GM19324 (cell line): ENCODE measurements at regions not wholly inside any gene's neighbourhood (a gene's known extent, or its start where the extent isn't known, plus 50 kb on each side); places are given as distances from the start of the nearest gene placed in this dataset.

ENCODE experiments used
- ATAC-seq: cut with Tn5 transposase; IDR thresholded peaks from one replicate; pipeline ENCODE4 v1.9.1; 2021; ENCODE audit warnings: mild to moderate bottlenecking, moderate library complexity; ENCODE audit not compliant: unreplicated experiment, low FRiP score

- ATAC-seq: no peak
These were observed 1582.3 kb upstream of the TMEFF2 start for GRCh38 chr2:193776988-193777387.

GRCh38 chr2:193774166-193774565, 1579.4 kb upstream of the TMEFF2 start:
- ATAC-seq: no peak

GRCh38 chr2:193751299-193751698, 1556.6 kb upstream of the TMEFF2 start:
- no peak for ATAC-seq

GRCh38 chr2:193749485-193749884, 1554.8 kb upstream of the TMEFF2 start:
- no peak for ATAC-seq

- no peak for ATAC-seq
These were observed 1548.4 kb upstream of the TMEFF2 start for GRCh38 chr2:193743089-193743488.

DNA sequence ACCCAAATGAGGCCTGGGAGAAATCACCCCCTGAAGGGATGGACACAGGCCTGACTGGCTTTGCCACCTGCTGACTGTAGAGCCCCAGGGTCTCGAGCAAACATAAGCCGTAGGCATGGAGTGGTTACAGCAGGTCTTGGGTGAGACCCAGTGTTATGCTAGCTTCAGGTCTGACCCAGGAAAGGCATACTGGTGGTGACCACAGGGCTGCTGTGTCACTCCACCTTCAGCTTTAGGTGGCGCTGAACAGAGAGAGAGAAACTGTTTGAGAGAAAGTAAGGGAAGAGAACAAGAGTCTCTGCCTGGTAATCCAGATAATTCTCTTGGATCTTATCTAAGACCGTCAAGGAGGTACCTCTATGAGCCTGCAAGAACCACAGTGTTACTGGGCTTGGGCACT, 1544.2 kb upstream of the TMEFF2 start:
- no peak for ATAC-seq

- no peak for ATAC-seq
These were observed 1518.2 kb upstream of the TMEFF2 start for GRCh38 chr2:193712912-193713311.

DNA sequence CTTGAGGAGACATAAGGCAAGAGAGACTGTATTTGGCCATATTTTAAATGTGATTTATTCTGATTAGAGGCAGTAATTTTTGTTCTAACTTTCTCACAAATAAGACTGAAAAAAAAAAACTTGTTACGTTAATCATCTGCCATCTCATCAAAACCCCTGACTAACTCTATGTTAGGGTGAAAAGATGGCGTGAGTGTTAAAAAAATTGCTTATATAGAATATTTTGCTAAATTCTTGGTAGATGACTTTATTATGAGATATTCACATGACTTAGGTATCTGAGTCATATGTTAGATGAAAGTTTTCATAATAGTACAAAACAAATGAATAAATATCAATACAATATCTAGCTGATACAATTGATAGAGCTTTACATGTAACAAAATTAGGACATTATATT, 1508.7 kb upstream of the TMEFF2 start:
- ATAC-seq: no peak

- ATAC-seq: no peak
These were observed 1506.8 kb upstream of the TMEFF2 start for GRCh38 chr2:193701484-193701883.

- no peak for ATAC-seq
These were observed 1500.6 kb upstream of the TMEFF2 start for GRCh38 chr2:193695367-193695766.

DNA sequence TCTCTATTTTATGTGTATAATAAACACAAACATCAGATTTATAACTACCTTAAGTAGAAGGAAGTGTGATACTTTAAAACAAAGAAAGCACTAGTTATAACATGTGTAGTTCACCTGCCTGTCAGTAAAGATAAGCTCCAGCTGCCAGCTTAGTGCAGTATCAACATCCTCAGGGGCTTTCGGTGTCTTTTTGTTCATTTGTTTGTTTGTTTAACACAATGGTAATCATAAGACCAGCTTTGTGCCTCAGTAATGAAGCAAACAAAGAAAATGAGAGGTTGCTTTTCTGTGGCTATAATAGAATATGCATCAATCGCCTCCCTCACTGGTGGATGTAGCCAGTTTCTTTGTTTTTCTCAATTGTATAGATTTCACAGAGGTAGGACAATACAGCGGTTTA, 1499.0 kb upstream of the TMEFF2 start:
- no peak for ATAC-seq

- ATAC-seq: no peak
These were observed 1495.8 kb upstream of the TMEFF2 start for GRCh38 chr2:193690572-193690971.

DNA sequence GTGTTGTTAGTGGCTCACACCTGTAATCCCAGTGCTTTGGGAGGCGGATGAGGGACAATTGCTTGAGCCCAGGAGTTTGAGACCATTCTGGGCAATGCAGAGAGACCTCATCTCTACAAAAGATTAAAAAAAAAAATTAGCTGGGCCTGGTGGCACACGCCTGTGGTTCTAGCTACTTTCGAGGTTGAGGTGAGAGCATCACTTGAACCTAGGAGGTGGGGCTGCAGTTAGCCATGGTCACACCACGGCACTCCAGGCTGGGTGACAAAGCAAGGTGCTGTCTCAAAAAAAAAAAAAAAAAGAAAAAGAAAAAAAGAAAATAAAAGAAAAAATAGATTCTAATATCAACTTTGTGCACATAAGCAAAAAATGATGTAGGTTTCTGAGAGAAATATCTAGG, 1492.5 kb upstream of the TMEFF2 start:
- ATAC-seq: no peak

DNA sequence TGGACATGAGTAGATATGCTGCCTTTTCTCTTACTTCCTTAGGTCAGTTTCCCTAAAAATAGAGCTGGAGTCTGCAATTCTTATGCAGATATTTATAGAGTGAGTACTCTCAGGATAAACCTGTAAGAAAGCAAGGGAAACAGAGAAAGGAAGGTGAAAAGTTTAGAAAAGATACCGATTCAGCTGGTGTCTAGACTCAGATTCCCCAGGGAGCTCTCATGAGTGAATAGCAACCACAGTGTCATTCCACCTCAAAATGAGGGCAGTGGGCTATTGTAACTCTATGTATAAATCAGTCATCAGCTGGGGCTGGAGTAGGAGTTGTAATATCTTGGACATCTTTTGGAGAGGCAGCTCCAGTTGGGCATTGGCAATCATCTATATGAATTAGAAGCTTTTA, 1485.1 kb upstream of the TMEFF2 start:
- ATAC-seq: no peak

DNA sequence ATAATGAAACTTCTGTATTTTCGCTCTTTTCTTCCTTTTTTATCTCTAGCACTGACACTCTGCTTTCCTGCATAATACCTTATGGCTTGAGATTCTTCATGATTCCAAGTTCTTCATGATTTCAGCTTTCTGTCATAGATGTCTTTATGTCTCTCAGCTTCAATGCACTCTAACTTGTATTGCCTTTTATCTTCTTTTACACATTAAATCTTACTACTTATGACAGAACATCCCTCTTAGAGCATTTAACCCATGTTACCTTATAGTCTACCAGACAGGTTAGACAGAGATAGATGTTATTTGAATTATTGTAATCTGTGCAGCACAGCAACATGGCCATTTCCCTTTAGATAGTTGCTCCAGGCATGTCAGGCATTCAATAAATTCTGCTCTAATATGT, 1475.7 kb upstream of the TMEFF2 start:
- ATAC-seq: no peak

- no peak for ATAC-seq
These were observed 1474.0 kb upstream of the TMEFF2 start for GRCh38 chr2:193668557-193669323.

GRCh38 chr2:193627927-193628272, 1433.2 kb upstream of the TMEFF2 start:
- no peak for ATAC-seq

DNA sequence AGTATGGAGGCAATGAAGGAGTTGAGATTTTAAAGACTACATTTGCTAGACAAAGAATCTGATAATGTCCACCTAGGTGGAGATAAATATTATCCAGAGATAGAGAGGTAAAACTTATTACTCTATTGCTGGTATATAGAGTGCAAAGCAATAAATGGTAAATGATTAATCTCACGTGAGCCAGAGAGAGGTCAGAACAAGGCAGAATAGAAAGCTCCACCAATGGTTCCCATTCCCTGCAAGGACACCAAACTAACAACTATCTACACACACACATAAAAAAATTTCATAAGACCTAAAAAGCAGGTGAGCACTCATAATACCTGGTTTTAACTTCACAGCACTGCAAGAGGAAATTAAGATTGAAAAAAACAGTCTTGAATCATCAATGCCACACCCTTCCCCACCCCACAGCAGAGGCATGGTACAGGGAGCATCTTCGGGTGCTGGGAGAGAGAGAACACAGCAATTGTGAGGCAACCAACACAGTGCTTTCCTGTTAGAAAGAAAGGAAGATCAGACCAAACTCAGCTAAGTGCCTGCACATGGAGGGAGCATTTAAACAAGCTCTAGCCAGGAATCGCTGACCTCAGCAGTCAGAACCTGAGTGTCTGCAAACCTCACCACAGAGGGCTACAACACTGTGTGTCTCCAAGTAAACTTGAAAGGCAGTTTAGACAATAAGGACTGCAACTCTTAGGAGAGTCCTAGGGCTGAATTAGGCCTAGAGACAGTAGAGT, 1432.6 kb upstream of the TMEFF2 start:
- no peak for ATAC-seq

- ATAC-seq: no peak
These were observed 1413.7 kb upstream of the TMEFF2 start for GRCh38 chr2:193608451-193608850.

GRCh38 chr2:193590831-193591230, 1396.1 kb upstream of the TMEFF2 start:
- ATAC-seq: no peak

- peak; percentile 80 for ATAC-seq
These were observed 1389.8 kb upstream of the TMEFF2 start for GRCh38 chr2:193584522-193584938.
